Osteoblast (primary cell): ENCODE measurements at regions not wholly inside any gene's neighbourhood (a gene's known extent, or its start where the extent isn't known, plus 50 kb on each side); places are given as distances from the start of the nearest gene placed in this dataset.

ENCODE experiments used
- DNase-seq: peaks from one replicate; pipeline ENCODE4 v3.0.0; 2011; ENCODE audit warnings: low spot score, mixed read lengths; ENCODE audit not compliant: insufficient read length; ENCODE audit errors: missing footprints
- H2AFZ ChIP-seq: 2 replicates; pipeline ENCODE4 v1.6.0; 2011; ENCODE audit warnings: mild to moderate bottlenecking, low read length
- H3K27ac ChIP-seq: 2 replicates; pipeline ENCODE4 v1.5.1; 2011; ENCODE audit warnings: mild to moderate bottlenecking, low read depth, low read length, moderate library complexity
- H3K27me3 ChIP-seq: 2 replicates; pipeline ENCODE4 v1.6.0; 2012; ENCODE audit warnings: mild to moderate bottlenecking, control low read depth, inconsistent platforms, low read length, moderate library complexity; ENCODE audit not compliant: insufficient read depth
- H3K36me3 ChIP-seq: 2 replicates; pipeline ENCODE4 v1.5.1; 2011; ENCODE audit warnings: mild to moderate bottlenecking, low read length, control low read depth, moderate library complexity; ENCODE audit not compliant: insufficient read depth
- H3K4me1 ChIP-seq: 2 replicates; pipeline ENCODE4 v1.5.1; 2011; ENCODE audit warnings: mild to moderate bottlenecking, low read length, control low read depth, moderate library complexity; ENCODE audit not compliant: insufficient read depth
- H3K4me2 ChIP-seq: 2 replicates; pipeline ENCODE4 v1.6.0; 2011; ENCODE audit warnings: mild to moderate bottlenecking, low read length; ENCODE audit not compliant: insufficient read depth
- H3K4me3 ChIP-seq: fragments of 200-600 bp; sonication (generic); 3 replicates; pipeline ENCODE4 v1.5.1; 2012; ENCODE audit warnings: mild to moderate bottlenecking, low read length, inconsistent platforms; ENCODE audit not compliant: insufficient read depth
- H3K79me2 ChIP-seq: 2 replicates; pipeline ENCODE4 v1.6.0; 2012; ENCODE audit warnings: mild to moderate bottlenecking, low read length, control low read depth, inconsistent platforms; ENCODE audit not compliant: insufficient read depth
- H3K9me3 ChIP-seq: 2 replicates; pipeline ENCODE4 v1.5.1; 2011; ENCODE audit warnings: low read depth, low read length, control low read depth
- H4K20me1 ChIP-seq: 2 replicates; pipeline ENCODE4 v1.6.0; 2012; ENCODE audit warnings: mild to moderate bottlenecking, low read length, control low read depth; ENCODE audit not compliant: insufficient read depth
- CTCF ChIP-seq: IDR thresholded peaks from 2 replicates; pipeline ENCODE4 v1.5.1; 2011; ENCODE audit warnings: mild to moderate bottlenecking, low read depth, low read length, moderate library complexity; ENCODE audit errors: extremely low read depth

GRCh38 chr1:147083919-147084272 lies 88.4 kb downstream of the PRKAB2 start:
- DNase-seq, result no peak
- Histone ChIP-seq H3K4me3 (peak overlapping the region; percentile 77), H3K4me2 (peak overlapping the region; percentile 93), H2AFZ (peak overlapping the region; percentile 96), H3K79me2 (no peaks in the 10 kb centered on the region), H3K4me1 (peaks cover 12% of the 10 kb centered on the region), H4K20me1 (no peaks in the 10 kb centered on the region), H3K27ac (no peak overlapping the region), H3K36me3 (no peaks in the 10 kb centered on the region), H3K9me3 (no peaks in the 10 kb centered on the region), H3K27me3 (peaks cover 50% of the 10 kb centered on the region)
- TF ChIP-seq CTCF, result no peak

- Histone ChIP-seq H4K20me1 (no peaks in the 10 kb centered on the region), H2AFZ (no peak overlapping the region), H3K4me1 (peaks cover 12% of the 10 kb centered on the region), H3K36me3 (no peaks in the 10 kb centered on the region), H3K79me2 (no peaks in the 10 kb centered on the region), H3K4me3 (no peak overlapping the region), H3K27ac (no peak overlapping the region), H3K4me2 (no peak overlapping the region), H3K27me3 (peaks cover 79% of the 10 kb centered on the region), H3K9me3 (no peaks in the 10 kb centered on the region)
- no peak for DNase-seq
- no peak for TF ChIP-seq CTCF
Measured at GRCh38 chr1:147080671-147081394, 91.4 kb downstream of the PRKAB2 start.

GRCh38 chr1:147080006-147080661 lies 92.1 kb downstream of the PRKAB2 start:
- H3K36me3 ChIP-seq, result no peaks in the 10 kb centered on the region
- TF ChIP-seq CTCF, result no peak
- H3K4me1 ChIP-seq, result peaks cover 7% of the 10 kb centered on the region
- no peak for DNase-seq
- no peak overlapping the region for H2AFZ ChIP-seq
- no peaks in the 10 kb centered on the region for H3K79me2 ChIP-seq
- no peak overlapping the region for H3K27ac ChIP-seq
- no peaks in the 10 kb centered on the region for H4K20me1 ChIP-seq
- H3K9me3 ChIP-seq, result no peaks in the 10 kb centered on the region
- H3K4me3 ChIP-seq, result no peak overlapping the region
- no peak overlapping the region for H3K4me2 ChIP-seq
- peaks cover 85% of the 10 kb centered on the region for H3K27me3 ChIP-seq

- Histone ChIP-seq H3K4me3 (no peak overlapping the region), H2AFZ (no peak overlapping the region), H3K36me3 (no peaks in the 10 kb centered on the region), H3K27me3 (peaks cover 90% of the 10 kb centered on the region), H3K9me3 (no peaks in the 10 kb centered on the region), H3K4me2 (no peak overlapping the region), H3K79me2 (no peaks in the 10 kb centered on the region), H3K27ac (no peak overlapping the region), H4K20me1 (no peaks in the 10 kb centered on the region), H3K4me1 (peaks cover 4% of the 10 kb centered on the region)
- TF ChIP-seq CTCF, result no peak
- no peak for DNase-seq
Measured at GRCh38 chr1:147079400-147080005, 92.8 kb downstream of the PRKAB2 start.
